GM15510 (cell line): ENCODE measurements at regions not wholly inside any gene's neighbourhood (a gene's known extent, or its start where the extent isn't known, plus 50 kb on each side); places are given as distances from the start of the nearest gene placed in this dataset.

ENCODE experiments used
- POLR2A ChIP-seq: IDR thresholded peaks from 3 replicates; pipeline ENCODE4 v1.6.1; 2011; ENCODE audit warnings: borderline replicate concordance; ENCODE audit not compliant: insufficient read length; ENCODE audit errors: extremely low read depth

DNA sequence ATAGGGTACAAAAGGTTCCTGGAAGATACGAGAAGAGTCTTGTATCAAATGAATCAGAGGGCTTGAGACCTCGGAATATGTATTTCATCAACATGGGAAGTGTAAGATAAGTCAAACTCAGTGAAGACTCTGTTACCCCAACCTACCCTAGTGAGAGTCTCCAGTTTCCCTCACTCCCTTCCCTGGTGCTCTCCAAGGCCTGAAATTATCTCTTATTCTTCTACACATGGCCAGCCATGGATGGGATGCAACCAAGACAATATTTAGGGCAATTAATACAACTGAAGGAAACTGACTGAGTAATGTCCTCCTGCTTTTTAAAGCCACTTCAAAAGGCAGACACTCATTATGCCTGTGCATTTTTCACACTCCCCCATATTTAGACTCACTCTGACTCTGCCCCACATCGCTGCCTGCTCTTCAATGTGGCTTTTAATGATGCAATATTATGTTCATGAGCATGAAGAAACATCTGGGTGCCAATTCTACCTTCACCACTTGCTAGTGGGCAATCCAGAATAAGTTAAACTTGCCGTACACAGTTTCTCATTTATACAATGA lies 137.1 kb upstream of the THBS1 start:
- TF ChIP-seq POLR2A = no peak

DNA sequence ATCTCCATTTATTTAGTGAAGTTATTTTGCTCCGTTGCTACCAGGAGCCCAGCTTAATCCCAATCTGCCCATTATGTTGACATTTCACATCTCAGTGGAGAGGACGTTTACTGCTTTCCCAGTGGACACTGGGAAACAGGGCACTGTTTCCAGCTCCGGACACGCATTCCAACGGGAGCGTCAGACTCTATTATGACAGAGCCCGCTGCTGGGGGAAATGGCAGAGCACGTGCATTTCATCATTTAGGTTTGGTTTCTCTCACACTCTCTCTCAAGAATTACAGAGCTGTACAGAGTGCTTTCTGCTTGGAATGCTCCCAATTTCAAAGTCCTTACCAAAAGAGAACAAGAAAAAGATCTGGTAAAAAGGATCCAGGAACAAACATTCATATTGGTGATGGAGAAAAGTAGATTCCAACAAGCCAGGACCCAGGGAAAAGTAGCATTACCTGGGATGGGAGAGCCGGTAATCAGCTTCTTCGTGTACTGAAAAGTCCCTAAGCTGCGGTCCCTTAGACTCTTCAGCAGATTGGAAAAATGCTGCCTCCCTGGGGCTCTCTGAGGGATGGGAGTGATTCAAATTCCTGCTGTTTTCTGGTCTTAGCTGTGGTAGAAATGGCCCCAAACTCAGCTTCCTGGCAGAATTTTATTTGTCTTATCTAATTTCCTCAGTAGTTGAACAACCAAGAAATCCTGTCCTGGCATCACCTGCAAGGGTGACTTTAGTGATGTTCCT lies 136.0 kb upstream of the THBS1 start:
- TF ChIP-seq POLR2A = no peak

DNA sequence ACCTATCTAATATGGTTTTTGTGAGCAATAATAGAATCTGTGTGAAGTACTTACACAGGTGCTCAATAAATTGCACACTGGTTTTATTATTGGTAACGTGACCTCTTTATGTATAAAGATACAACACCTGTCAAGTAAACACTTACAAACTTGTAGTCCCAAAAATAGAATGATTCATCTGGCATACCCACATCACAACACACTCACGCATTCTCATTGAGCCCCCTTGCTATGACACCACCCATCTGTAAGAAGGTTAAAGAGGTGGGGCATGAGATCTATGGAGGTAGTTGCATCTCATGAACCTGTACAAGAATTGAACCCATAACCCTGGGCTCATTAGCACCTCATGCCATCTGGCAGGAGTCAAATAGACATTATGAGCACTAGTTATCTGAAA lies 134.9 kb upstream of the THBS1 start:
- TF ChIP-seq POLR2A = no peak

DNA sequence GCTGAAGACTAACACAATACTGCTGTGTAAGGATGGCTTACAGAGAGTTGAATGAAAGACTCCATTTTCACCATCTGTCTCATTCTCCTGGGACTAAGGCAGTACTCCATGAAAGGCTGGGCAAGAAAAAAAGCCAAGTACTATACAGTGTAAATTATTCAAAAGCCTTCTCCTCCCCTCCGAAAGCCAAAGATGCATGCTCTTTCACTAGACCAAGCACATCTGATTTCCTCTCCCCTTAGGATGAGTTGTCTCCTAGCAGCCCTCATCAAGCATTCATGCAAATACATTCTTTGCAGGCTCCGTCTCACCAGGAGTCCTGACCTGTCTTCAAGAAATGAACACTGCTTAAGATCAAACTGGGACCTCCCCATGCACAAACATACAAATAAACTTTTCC lies 133.5 kb upstream of the THBS1 start:
- TF ChIP-seq POLR2A = no peak

DNA sequence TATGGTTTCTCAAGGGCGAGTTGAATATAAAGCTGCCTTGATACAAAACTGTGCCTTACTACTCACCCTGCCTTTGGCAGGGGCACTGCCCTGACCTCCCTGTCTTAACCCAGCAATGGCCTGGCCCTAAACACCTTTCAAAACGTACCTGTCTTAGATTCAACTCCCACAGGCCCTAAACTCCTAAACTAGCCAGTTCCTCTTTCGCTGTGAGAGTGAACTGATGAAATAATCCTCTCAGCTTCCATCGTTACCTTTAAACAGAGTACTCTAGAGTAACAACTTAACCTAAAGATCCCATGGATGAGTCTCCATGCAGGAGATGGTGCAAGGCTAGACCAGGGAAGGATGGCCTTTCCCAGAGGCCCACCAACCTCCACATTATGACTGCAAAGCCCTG lies 133.0 kb upstream of the THBS1 start:
- TF ChIP-seq POLR2A = no peak

DNA sequence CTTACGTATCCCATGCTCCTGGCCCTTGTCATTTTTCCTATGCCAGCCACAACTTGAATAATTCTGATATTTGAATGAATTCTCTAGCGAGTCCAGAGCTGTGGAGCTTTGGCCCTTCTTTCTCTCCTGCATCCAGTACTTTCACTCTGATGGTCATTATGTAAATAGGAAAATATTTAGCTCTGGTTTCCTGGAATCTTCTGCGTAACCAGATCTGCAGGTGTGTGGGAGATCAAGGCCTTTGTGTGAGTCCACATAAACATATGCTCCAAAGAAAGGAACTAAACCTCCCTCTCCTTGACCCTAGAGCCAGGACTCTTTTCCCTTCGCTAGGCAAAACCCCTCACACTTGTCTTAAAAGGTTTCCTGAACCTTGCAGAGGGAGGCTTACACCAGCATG lies 132.5 kb upstream of the THBS1 start:
- TF ChIP-seq POLR2A = no peak

DNA sequence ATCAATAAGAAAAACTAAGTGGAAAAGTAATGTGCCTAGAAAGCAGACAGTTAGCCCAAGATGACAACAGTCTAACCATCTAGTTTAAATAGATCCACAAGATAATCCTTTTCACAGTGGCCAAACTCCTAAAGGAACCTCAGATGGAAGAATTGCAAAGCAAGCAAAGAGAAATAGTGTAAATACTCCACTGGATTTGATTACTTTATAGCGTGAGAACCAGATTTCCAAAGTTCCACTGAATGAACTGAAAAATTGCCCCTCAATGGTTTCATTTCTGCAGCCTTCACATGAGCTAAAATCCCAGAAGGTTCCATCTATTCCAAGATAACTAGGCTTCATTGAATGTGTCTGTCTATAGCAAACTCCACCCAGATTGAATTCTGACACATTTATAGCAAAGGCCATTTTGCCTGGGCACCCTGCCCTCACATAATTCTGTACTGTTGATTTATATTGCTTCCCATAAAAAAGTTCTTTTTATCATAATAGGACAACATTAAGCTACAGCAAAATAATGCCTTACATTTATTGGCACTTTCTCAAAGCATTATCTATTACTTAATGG lies 129.7 kb upstream of the THBS1 start:
- no peak for TF ChIP-seq POLR2A

DNA sequence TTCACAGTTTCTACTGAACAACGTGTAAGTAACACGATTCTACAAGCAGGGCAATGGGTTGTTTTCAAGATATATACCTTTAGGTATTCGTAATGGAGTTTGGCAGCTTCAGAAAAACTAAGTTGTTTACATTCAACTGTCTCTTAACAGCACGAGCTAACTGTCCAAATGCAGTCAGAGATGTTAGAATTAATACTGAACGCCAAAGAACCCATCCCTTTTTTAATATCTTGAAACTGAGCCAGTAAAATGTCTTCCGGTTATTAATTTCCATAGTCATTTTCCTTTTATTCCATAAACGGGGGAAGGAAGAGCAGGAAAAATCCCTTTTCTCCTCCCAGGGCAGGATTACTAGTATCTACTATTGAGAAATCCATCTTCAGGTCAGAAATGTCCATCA lies 129.0 kb upstream of the THBS1 start:
- no peak for TF ChIP-seq POLR2A

DNA sequence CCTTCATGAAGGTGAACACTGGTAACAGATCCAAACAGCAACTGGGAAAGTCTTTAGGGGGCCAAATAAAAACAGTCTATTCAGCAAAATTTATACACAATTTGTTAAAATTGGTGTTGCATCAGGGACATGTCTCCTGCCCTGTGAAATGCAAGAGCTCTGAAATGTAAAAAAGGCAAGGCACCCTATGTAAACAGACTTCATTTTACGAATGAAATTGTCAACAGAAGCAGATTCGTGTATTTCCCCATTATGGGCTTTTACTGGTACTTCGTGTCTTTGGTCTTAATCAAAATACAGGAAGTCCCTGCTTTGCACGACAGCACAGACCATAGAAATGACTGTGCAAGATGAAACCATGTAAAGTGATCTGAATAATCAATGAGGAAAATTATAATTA lies 127.3 kb upstream of the THBS1 start:
- no peak for TF ChIP-seq POLR2A

DNA sequence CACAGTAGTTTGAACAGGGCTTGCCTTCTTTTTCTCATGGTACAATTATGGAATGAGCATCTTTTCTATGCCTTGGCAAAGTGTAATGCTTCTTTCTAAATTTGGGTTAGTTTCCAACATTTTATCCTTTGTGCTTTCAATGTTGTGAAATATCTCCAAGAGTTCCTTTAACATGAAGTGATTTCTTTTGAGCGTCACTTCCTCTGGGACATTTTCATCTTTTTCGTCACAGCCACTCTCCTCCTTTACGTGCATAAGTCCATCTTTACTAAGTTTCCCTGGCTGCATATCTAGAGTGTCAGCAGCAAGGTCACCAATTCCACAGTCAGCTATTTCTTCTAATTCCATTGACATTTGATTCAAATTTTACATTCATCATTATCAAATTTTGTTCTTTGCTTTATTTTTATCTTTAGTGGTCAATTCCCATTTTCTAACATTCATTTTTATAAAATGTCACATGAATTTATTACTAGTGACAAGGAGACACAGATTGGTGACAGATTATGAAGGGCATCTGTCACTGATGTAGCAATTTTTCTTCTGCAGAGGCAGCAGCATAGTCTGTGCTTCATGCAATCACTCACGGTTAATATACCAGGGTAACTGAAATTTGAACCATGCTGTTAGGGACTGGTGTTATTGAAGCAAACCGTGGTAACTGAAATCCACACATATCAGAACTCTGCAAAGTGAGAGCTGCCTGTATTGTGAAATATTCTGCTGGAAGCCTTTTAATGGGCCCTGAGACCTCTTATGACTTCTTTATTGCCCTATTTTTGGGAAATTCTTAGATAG lies 126.5 kb upstream of the THBS1 start:
- TF ChIP-seq POLR2A = no peak

DNA sequence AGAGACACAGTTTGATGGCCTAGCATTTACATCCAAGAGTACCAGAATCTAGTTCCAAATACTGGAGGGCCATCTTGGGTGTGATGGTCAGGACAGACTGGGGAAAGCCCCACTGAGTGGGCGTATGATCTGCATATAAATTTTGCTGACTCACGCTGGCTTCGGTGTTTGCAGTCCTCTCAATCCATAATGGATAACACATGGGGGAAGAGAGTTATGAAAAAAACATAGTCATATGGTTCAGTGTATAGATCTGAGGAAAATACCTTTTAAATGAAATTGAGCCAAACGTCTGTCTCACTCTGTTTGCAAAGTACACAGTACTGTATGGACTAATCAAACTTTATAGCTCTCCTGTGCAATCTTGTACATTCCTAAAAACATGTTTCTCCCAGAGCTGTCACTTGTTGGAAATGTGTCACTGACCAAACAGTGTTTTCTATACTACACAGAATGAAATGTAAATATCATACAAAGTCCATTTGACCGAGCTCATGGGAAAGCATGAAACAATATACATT lies 125.3 kb upstream of the THBS1 start:
- TF ChIP-seq POLR2A = no peak

DNA sequence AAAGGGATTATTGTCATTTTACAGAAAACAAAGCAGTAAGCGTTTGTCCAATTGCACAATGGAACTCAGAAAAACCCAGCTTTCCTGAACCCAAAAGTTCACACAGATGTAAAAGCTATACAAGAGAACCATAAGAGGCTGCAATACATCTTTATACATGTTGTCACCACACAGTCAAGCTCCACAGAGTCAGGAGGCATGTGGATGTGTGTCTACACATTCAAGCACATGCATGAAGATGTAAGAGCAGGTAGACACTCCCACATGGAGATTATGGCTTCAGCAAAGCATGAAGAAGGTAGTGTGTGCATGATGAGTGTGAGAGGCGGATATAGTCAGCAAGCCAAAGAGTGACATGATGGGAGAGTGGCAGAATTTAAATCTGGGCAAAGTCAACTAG lies 124.7 kb upstream of the THBS1 start:
- no peak for TF ChIP-seq POLR2A

DNA sequence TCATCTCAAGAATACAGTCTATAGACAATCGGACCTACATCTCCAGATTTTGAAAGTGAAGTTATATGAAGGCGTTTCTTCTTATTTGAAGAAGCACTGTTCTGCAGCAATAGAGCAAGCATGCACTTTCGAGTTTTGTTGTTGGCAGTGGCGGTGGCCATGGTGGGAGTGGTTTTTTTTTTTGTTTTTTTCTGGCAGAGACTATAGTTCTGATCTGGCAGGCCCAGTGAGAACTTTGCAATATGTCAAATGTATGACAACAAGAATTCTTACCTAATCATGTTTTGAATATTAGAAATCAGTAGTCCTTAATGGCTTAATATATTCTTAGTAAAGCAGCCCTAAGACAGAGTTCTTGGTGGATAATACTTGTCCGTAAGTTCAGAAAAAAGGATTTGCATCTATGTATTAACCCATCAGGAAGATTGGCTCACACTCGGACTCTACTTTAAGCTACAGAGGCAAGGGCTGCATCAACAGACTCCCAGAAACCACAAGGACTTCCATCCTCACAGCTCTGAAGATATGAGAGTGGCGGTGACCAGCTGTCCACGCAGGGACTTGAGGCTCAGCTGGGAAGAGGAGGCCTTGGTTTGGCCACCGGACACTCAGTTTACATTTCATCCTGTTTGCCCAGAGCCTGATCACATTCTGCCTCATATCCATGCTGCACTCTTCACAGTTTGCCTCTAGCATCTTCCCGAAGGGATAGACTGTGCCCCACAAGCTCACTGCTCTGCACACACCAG lies 124.1 kb upstream of the THBS1 start:
- TF ChIP-seq POLR2A = no peak

DNA sequence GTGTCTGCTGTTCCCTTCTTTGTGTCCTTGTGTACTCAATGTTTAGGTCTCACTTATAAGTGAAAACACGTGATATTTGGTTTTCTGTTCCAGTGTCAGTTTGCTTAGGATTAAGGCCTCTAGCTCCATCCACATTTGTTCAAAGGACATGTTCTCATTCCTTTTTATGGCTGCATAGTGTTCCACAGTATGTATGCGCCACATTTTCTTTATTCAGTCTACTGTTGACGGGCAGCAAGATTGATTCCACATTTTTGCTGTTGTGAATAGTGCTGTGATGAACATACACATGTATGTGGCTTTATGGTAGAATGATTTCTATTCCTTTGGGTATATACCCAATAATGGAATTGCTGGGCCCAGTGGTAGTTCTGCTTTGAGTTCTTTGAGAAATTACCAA lies 122.7 kb upstream of the THBS1 start:
- no peak for TF ChIP-seq POLR2A

DNA sequence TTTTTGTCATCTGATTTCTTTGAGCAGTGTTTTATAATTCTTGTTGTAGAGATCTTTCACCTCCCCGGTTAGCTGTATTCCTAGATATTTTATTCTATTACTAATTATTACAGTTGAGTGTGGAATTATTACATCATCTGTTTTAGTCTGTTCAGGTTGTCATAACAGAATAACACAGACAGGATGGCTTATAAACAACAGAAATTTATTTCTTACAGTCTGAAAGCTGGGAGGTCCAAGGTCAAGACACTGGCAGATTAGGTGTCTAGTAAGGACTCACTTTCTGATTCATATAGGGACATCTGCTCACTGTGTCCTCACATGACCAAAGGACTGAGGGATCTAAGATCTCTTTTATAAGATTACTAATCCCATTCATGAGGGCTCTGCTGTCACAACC lies 121.3 kb upstream of the THBS1 start:
- TF ChIP-seq POLR2A = no peak
